CD4-positive, alpha-beta T cell treated with Interleukin-4 for 1 hour (primary cell): ENCODE measurements at regions not wholly inside any gene's neighbourhood (a gene's known extent, or its start where the extent isn't known, plus 50 kb on each side); places are given as distances from the start of the nearest gene placed in this dataset.
"Not testable (repeated sequence)": the region's sequence is repeated elsewhere in the genome, so short reads cannot be mapped to it uniquely, and the experiment has no call there.

ENCODE experiments used
- DNase-seq, 2 donors: peaks; one replicate each; pipeline ENCODE4 v3.0.0-alpha.2; 2020 to 2022

DNA sequence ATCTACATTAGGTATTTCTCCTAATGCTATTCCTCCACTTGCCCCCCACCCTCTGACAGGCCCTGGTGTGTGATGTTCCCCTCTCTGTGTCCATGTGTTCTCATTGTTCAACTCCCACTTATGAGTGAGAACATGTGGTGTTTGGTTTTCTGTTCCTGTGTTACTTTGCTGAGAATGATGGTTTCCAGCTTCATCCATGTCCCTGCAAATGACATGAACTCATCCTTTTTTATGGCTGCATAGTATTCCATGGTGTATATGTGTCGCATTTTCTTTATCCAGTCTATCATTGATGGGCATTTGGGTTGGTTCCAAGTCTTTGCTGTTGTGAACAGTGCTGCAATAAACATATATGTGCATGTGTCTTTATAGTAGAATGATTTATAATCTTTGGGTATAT is 50.6 kb upstream of the GRHL3 start:
- DNase-seq, result not testable (repeated sequence)

DNA sequence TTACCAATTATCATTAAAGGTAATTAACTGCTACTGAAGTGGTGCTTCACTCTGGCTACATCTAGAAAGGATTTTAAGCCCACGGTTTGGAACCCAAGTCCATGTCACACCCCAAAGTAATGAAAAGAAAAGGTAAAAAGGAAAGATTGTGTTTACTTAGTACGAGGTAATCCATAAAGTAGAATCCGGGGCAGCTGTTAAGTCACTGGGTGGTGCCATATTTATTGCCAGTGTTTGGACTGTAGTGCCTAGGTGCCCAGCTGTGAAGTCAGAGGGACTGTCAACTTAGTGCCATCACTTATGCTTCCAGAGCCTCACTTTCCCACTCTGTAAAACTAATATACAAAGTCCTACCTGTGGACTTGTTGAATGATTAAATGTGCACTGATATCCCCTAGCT is 52.2 kb upstream of the GRHL3 start:
- no peak for DNase-seq

DNA sequence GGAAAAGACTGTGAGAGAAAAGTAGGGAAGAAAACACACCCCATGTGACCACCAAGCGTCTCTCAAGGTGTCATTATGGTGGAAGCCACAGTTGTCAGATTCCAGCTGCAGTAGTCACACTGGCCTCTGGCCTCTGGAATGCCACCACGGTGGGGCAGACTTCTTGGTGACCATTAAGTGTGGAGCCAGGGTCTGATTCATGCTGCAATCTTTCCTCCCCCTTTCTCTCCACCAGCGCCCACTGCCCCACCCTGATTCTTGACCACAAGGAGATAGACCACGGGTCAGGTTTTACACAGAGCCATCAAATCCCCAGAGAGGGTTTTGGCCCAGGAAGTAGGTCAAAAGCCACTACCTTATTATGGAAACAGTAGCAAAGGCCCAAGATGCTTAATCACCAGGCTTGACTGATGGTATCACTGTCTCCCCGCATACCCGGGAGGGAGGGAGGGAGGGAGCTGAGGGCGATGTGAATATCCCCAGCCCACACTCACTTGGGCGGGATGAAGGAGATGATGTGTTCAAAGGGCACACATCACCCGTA is 52.7 kb upstream of the GRHL3 start:
- DNase-seq, result no peak

DNA sequence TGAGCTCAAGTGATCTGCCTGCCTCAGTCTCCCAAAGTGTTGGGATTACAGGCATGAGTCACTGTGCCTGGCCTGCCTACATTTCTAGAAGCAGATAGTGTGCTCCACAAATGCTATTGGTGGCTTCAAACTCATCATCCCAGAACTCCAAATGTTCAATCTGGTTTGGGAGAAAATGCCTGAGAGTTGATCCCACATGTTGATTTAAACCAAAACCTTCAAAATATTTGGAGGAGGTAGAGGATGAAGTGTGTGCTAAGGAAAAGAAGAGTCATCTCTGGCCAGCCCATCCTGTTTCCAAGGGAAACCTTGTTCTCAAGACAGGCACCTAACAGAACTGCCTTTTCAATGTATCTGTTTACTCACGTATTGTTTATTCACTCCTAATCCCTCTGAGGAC is 55.4 kb upstream of the GRHL3 start:
- DNase-seq, result no peak

DNA sequence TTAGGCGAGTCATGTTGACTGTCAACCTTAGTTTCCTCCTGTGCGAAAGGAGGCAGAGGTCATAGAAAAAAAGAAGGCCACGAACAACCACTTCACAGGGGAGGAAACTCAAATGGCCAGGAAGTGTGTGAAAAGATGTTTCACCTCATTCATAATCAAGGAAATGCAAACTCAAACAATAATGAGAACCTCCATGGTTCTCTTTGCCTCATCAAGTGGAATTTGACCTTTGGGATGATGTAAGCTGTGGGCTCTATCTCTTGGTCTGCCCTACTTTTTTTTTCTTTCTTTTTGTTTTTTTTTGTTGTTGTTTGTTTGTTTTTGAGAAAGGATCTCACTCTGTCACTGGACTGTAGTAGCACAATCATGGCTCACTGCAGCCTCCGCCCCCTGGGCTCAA is 55.9 kb upstream of the GRHL3 start:
- no peak for DNase-seq

DNA sequence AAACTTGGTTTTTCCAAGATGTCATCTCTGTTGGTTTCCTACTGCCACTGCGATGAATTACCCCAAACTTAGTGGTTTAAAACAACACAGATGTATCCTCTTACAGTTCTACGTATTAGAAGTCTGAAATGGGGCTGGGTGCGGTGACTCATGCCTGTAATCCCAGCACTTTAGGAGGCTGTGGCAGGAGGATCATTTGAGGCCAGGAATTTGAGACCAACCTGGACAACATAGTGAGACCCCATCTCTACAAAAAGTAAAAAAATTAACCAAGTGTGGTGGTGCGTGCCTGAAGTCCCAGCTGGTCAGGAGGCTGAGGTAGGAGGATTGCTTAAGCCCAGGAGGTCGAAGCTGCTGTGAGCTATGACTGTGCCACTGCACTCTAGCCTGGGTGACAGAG is 57.2 kb upstream of the GRHL3 start:
- DNase-seq, result no peak

DNA sequence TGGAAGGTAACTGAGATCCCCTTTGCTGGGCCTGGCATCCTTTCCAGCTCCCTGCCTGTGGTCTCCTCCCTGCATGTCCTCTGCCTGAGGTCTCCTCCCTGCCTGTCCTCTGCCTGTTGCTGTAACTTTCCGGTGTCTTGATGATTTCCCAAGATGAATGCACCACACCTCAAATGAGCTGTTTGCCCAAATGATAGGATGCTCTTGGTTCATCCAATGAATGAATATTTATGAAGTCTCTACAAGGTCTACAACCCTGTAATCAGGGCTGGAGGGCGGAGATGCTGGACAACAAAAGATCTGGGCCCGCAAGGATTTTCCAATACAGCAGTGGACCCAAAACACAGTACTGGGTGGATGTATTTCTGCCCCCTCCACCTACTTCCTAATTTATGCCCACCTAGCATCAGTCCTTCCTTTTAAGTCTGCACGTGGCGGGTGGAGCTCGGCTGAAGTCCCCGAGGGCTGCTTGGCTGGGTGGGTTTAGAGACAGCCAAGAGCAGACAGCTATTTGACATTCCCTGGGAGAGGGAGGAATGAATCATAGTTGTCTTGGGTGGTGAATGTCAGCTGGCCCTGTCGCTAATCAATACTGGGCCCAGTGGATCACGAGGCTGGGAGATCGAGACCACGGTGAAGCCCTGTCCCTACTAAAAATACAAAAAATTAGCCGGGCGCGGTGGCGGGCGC is 60.3 kb upstream of the GRHL3 start:
- no peak for DNase-seq

DNA sequence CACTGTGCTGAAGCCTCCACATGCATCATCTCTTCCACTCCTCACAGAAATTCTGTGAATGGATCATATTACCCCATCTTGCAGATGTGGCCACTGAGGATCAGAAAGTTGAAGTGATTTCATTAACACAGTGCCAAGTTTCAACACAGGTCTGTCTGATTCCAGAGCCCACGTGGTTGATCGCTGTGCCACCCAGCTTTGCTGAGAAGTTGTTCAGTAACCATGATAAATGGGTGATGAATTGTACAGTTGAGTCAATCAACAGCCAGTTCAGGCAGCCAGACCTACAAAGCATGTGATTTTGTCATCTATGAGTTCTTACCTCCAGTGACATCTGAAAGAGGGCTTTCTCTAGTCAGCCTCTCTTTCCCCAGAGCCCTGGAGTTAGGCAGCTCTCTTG is 61.8 kb upstream of the GRHL3 start:
- DNase-seq, result no peak

DNA sequence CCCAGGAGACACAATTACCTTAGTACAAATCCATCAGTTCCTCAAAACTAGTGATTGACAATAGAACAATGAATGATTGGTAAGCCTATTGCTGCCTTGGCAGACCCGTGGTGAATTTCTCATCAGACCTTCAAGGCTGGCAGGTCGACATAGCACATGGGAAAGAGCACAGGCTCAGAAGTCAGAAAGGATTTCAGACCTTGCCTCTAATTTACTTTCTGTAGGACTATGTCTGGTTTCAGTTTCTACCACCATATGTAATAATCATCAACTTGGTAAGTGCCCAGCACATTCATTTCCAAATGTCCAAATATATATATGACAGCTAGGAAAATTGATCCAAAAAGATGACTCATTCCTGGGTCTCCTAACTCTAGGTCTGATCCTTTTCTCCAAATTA is 62.5 kb upstream of the GRHL3 start:
- no peak for DNase-seq

DNA sequence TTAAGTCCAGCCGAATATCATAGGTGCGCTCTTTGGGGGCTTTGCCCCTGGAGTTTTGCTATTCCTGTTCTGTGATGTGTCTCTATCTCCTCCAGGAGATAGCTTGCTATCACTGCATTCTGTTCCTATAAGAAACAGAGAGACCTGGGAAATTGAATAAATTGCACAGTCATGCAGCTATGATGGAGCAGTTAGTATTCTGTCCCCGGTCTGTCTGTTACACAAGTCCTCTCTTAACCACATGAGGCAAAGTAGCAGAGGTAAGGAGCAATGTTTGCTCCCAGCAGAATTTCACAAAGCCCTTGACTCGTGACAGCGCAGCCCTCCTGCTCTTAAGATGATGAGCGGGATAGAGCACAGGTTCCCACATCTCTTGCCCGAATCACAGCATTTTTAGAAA is 63.9 kb upstream of the GRHL3 start:
- no peak for DNase-seq

DNA sequence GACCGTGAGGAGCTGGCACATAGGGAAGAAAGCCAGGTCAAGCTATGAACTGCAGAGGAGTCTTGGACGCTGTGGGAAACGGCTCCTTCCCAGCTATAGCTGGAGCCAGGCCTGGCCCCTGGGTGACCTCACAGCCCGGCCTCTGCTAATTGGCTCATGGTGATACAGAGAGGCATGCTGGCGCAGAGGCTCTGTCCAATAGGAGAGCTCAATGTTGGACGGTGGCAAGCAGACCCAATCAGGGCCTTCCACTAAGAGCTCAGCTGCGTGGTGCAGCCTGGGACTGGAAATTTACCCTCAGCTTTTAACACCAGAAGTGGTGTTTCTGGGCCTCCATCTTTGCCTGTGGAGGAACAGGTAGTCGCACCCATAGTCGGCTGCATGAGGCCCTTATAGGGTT is 64.4 kb upstream of the GRHL3 start:
- no peak for DNase-seq

DNA sequence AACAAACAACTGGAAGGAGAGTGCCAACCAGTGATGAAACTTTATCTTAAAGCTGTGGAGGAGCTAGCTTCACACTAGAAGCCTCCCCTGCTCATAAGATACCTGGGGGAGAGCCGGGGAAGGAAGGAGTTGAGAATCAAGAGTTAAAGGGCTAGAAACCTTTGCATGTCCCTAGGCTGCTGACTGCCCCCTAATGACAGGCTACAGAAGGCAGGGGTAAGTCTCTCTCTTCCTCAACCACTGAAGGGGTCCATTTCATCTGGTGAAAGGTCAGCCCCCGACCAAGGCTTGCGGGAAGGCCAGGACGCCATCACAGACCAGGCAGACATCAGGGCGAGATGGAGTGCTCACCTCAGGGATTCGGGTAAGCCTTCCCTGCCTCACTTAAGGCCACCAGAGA is 65.6 kb upstream of the GRHL3 start:
- DNase-seq, result no peak

DNA sequence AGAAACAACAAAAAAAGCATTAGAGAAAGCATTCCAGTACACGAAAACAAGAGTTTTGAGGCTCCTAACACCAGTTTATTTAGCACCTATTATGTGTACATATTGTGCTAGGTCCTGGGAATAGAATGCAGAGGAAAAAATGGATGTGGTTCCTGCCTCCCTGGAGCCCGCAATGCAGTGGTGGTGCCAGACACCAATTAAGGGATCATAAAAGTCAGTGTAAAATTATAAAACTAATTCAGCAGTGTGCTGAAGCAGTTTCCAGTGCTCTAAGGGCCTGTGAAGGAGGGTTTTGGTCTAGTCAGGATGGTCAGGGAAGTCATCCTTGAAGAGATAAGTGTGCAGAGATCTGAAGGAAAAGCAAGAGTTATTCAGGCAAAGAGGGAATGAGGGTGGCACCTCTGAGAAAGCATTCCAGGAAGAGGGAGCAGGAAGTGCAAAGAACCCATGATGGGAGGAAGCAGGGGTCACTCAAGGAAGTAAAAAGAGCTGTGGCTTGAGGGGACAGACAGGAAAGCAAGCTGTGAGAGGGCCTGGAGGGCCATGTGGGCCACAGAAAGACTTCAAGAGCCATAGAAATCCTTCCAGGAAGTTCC is 65.2 kb upstream of the IFNLR1 start:
- no peak for DNase-seq

DNA sequence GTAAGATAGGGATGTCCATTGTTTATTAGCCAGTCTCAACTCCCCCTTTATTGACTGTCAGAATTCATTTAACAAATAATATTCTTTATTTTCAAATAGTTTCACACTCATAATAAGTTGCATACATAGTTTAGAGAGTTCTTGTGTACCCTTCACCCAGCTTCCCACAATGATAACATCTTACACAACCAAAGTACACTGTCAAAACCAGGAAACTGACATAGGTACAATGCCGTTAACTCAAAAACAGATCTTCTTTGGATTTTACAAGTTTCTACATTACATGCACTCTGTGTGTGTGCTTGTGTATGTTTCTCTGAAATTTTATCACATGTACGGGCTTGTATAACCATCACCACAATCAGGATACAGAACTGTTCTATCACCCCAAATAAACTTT is 64.4 kb upstream of the IFNLR1 start:
- DNase-seq, result no peak

DNA sequence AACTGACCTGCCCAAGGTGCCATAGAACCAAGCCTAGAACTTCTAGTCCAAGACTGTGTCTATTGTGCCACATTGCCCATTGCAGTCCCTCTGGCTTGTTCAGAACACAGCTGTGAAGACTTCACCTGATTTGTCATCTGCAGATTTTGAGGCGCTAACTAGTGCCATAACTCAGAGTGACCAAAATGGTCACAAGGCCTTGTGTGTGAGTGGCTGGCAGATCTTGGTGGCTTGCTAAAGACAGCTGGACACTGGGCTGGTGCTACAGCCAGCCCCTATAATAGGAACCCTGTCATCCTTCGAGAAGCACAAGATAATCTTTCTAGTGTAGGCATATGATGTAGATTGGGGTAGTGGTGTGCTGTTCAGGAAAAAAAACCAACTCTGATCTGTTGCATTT is 63.7 kb upstream of the IFNLR1 start:
- no peak for DNase-seq

DNA sequence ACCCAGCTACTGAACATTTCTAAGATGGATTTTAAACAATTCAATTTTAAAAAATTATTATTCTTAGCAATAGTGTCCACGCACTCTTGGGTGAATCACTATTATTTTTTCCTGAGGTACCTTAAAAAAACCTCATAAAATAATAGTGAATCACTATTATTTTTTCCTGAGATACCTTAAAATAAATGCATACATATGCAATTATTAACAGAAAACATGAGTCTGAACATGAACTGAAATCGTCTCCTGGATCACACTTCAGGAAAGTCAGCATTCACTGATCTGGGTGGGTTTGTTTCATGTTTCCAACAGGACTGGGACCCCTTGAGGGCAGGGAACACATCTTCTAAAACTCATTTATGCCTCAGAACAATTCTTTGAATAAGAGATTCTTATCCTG is 63.1 kb upstream of the IFNLR1 start:
- no peak for DNase-seq

DNA sequence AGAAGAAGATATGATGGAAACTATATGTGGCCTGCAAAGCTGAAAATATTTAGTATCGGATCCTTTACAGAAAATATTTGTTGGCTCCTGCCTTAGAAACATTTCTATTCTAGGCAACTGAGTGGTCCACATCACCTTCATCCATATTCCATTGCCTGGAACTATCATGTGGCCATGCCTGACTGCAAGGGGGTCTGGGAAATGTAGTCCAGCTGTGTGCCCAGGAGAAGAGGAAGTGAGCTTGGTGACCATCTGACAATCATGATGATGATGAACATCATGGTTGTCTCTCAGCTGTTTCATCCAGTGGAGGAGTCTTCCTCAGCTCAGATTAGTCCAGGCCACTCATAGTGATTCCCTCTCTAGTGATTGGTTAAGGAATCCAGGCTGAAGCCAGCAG is 61.8 kb upstream of the IFNLR1 start:
- peak in 1 of 2 donors; percentile 14 for DNase-seq

DNA sequence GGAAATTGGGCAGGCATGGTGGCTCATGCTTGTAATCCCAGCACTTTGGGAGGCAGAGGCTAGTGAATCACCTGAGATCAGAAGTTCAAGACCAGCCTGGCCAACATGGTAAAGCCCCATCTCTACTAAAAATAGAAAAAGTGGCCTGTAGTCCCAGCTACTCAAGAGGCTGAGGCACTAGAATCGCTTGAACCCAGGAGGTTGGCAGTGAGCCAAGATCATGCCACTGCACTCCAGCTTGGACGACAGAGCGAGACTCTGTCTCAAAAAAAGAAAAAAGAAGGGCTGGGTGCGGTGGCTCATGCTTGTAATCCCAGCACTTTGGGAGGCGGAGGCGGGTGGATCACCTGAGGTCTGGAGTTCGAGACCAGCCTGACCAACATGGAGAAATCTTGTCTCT is 60.2 kb upstream of the IFNLR1 start:
- DNase-seq, result not testable (repeated sequence)

DNA sequence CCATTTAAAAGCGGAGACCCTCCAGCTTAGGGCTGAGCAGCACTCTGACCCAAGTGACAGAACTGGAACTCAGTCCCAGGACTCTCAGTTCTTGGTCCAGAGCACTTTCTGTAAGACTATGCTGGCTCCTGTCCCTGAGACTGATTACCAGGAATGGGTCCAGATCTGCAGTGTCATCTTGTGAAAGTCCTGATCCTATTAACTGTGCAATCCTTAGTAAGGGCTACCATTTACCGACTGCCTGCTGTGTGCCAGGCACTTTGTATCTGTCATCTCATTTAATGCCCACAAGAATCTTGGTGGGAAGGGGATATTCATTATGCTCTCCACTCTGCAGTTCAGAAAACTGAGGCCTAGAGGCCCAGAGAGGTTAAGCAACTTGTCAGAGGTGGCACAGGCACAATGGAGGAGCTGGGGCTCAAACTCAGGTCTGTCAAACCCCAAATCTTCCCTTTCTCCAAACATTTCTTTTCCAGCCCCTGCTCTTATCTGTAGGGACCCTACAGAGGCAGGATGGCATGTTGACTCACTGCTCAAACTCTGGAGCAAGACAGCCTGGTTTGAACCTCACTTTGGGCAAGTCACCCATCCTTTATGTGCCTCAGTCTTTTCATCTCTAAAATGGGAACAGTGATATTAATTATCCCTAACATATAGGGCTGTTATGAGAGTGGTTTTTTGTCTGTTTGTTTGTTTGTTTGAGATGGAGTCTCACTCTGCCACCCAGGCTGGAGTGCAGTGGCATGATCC is 57.6 kb upstream of the IFNLR1 start:
- no peak for DNase-seq

DNA sequence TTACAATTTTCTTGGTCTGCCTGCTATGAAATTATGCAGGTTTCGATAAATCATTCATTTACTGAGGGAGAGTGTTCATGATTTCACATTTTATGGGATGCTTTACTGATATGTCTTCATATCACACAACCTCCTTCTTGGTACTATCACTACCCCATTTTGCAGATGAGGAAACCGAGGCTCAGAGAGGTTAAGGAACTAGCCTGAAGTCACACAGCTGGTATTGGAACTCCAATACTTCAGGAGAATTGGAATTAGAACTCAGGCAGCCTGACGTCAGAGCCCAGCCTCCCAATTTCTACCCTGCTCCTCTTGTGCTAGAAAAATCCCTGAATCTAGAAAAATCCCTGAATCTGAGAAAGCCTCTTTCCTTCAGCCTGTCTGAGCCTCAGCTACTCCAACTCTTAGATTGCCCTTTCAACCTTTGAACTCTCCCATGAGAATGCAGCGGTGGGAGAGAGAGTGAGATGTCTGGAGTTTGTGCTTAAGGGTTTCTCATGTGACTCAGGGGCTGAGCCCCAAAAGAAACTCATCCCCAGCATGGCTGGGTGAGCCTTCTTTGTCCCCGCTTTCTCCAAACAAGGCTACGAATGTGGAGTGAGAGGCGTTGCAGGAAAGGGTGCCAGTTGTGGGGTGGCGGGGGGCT is 50.8 kb upstream of the IFNLR1 start:
- DNase-seq, result no peak

DNA sequence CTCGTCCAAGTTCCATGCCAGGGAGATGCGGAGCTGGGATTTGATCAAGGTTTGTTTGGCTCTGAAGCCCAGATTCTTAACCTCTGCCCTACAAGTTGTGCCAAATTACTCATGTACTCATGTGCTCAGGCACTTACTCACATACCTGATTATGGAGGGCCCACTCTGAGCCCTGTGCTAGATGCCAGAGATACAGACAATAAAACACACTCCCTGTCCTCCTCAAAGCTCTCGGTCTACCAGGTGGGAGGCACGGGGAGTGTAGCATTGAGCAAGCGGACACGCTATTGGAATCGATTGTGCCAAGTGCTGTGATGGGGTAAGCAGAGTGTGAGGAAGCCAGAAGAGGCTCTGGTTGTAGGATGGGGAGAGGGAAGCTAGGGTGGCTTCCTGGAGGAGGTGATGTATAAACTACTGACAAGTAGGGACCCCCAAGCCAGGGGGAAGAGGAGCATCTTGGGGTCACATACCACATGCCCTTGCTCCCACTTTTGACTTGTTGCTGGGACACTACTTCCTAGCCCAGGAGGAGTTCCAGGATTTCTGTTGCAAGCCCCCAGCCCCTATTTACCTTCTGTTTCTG is 49.8 kb upstream of the IFNLR1 start:
- no peak for DNase-seq
